GM12878 (cell line): ENCODE measurements at regions not wholly inside any gene's neighbourhood (a gene's known extent, or its start where the extent isn't known, plus 50 kb on each side); places are given as distances from the start of the nearest gene placed in this dataset.

Experiments
- BCL11A ChIP-seq: IDR thresholded peaks from 2 replicates; pipeline ENCODE4 v1.6.1; 2011; ENCODE audit warnings: low read depth, low read length
- EP300 ChIP-seq, 2 experiments: fragments of 150-350 bp in 1 of 2; IDR thresholded peaks; 2 replicates each; pipeline ENCODE4 v1.6.1; 2011 to 2012; ENCODE audit warnings: low read depth in 2 of 2, low read length in 2 of 2, borderline replicate concordance in 1 of 2, improper control_type of control experiment in 1 of 2, inconsistent platforms in 1 of 2; ENCODE audit not compliant: control insufficient read depth in 1 of 2
- EZH2 ChIP-seq: IDR thresholded peaks from 2 replicates; pipeline ENCODE4 v1.6.1; 2012; ENCODE audit warnings: low read depth, mild to moderate bottlenecking, control low read depth, inconsistent platforms, low read length, borderline replicate concordance; ENCODE audit not compliant: control insufficient read depth
- POLR2A ChIP-seq: IDR thresholded peaks from 2 replicates; pipeline ENCODE4 v1.6.1; 2011; ENCODE audit warnings: low read depth, mild to moderate bottlenecking, low read length

- TF ChIP-seq EZH2 (no peak), EP300 (IDR thresholded peaks at IDR 0.05; ENCODE audit: borderline replicate concordance in 1 of 2, control insufficient read depth in 1 of 2, low read depth in 2 of 2, low read length in 2 of 2) (no peak), BCL11A (no peak), POLR2A (no peak)
Measured at GRCh38 chr13:107587681-107588080, 627.7 kb downstream of the LIG4 start.
